B cell (primary cell): ENCODE measurements at regions not wholly inside any gene's neighbourhood (a gene's known extent, or its start where the extent isn't known, plus 50 kb on each side); places are given as distances from the start of the nearest gene placed in this dataset.

ENCODE experiments used
- ATAC-seq: fragments of 200-7000 bp; cut with Tn5 transposase; one replicate; pipeline ENCODE4 v1.10.0; 2021; ENCODE audit warnings: low read depth, mild to moderate bottlenecking, moderate number of reproducible peaks, moderate library complexity
- CTCF ChIA-PET: fragments of 350-600 bp; sonication (Branson Sonifier 250); formaldehyde crosslinking; loops from one replicate; lab custom pipeline; 2021; ENCODE audit warnings: antibody characterized with exemption, inconsistent platforms; lab: Charles Lee
- POLR2A ChIA-PET: fragments of 350-600 bp; sonication (Branson Sonifier 250); formaldehyde crosslinking; loops from one replicate; lab custom pipeline; 2021; ENCODE audit warnings: antibody characterized with exemption; lab: Charles Lee
- DNase-seq: peaks from one replicate; pipeline ENCODE4 v3.0.0; 2013
- H2AFZ ChIP-seq: 2 replicates; pipeline ENCODE4 v1.6.1; 2012; ENCODE audit warnings: mild to moderate bottlenecking, low read depth, low read length; ENCODE audit not compliant: insufficient read depth, poor library complexity, severe bottlenecking
- H3K27ac ChIP-seq, 2 donors: 1 replicate in 1 of 2; 2 replicates in 1 of 2; pipeline ENCODE4 v1.5.1; 2012 to 2013; ENCODE audit warnings: low read length in 2 of 2, mild to moderate bottlenecking in 2 of 2, moderate library complexity in 1 of 2
- H3K27me3 ChIP-seq, 4 experiments: fragments of 200-600 bp in 1 of 4; sonication (generic) in 1 of 4; replicated peaks in 1 of 4; 1 replicate in 2 of 4; 2 replicates in 2 of 4; pipeline versions ENCODE4 v1.6.1 to v1.7.0; 2013 to 2016; ENCODE audit warnings: low read length in 3 of 4, mild to moderate bottlenecking in 2 of 4, mixed read lengths in 1 of 4, moderate library complexity in 1 of 4; ENCODE audit not compliant: insufficient read depth in 4 of 4, control insufficient read depth in 3 of 4; ENCODE audit errors: control extremely low read depth in 1 of 4
- H3K36me3 ChIP-seq, 2 experiments: replicated peaks in 1 of 2; 1 replicate in 1 of 2; 2 replicates in 1 of 2; pipeline versions ENCODE4 v1.6.1 to v1.7.1; 2013; ENCODE audit warnings: low read length in 1 of 2; ENCODE audit not compliant: insufficient read depth in 2 of 2, control insufficient read depth in 1 of 2; ENCODE audit errors: control extremely low read depth in 1 of 2, extremely low read depth in 1 of 2
- H3K4me1 ChIP-seq, 2 donors: fragments of 200-600 bp in 1 of 2; sonication (generic) in 1 of 2; 1 replicate in 1 of 2; 2 replicates in 1 of 2; pipeline versions ENCODE4 v1.5.1 to v1.6.1; 2013 to 2017; ENCODE audit warnings: low read length in 2 of 2; ENCODE audit not compliant: control insufficient read depth in 2 of 2, insufficient read depth in 2 of 2
- H3K4me2 ChIP-seq: replicated peaks from 2 replicates; pipeline ENCODE3; 2012; ENCODE audit warnings: mild to moderate bottlenecking, low read depth, low read length; ENCODE audit not compliant: poor library complexity, severe bottlenecking
- H3K4me3 ChIP-seq, 5 experiments: fragments of 200-600 bp in 1 of 5; sonication (generic) in 1 of 5; 1 replicate in 3 of 5; 2 replicates in 2 of 5; pipeline versions ENCODE4 v1.5.1 to v1.7.0; 2011 to 2016; ENCODE audit warnings: low read length in 4 of 5, mild to moderate bottlenecking in 4 of 5, low read depth in 2 of 5, control low read depth in 1 of 5, moderate library complexity in 1 of 5; ENCODE audit not compliant: insufficient read depth in 1 of 5; ENCODE audit errors: control extremely low read depth in 1 of 5, extremely low read depth in 1 of 5
- H3K79me2 ChIP-seq: fragments of 200-600 bp; sonication (generic); one replicate; pipeline ENCODE4 v1.6.0; 2016; ENCODE audit warnings: low read length; ENCODE audit not compliant: control insufficient read depth, insufficient read depth
- H3K9ac ChIP-seq: fragments of 200-600 bp; sonication (generic); 2 replicates; pipeline ENCODE4 v1.6.1; 2017; ENCODE audit warnings: mild to moderate bottlenecking, low read length, moderate library complexity
- H3K9me3 ChIP-seq, 3 donors: one replicate each; pipeline versions ENCODE4 v1.6.1 to v1.7.1; 2013; ENCODE audit warnings: low read length in 2 of 3; ENCODE audit not compliant: control insufficient read depth in 2 of 3, insufficient read depth in 1 of 3; ENCODE audit errors: control extremely low read depth in 1 of 3
- H4K20me1 ChIP-seq: 2 replicates; pipeline ENCODE4 v1.6.0; 2012; ENCODE audit warnings: mild to moderate bottlenecking, low read length; ENCODE audit not compliant: insufficient read depth, control insufficient read depth, poor library complexity, severe bottlenecking
- H3K27ac Mint-ChIP-seq: one replicate; pipeline ENCODE4 v1.8.0; 2021; ENCODE audit warnings: mixed read lengths
- H3K27me3 Mint-ChIP-seq: one replicate; pipeline ENCODE4 v1.8.0; 2021; ENCODE audit warnings: mixed read lengths
- H3K4me1 Mint-ChIP-seq: one replicate; pipeline ENCODE4 v1.8.0; 2021; ENCODE audit warnings: mixed read lengths
- H3K4me3 Mint-ChIP-seq: one replicate; pipeline ENCODE4 v1.8.0; 2021; ENCODE audit warnings: mixed read lengths
- H3K9me3 Mint-ChIP-seq: one replicate; pipeline ENCODE4 v1.8.0; 2022; ENCODE audit warnings: mixed read lengths; ENCODE audit not compliant: insufficient read depth
- EZH2 ChIP-seq: IDR thresholded peaks from 2 replicates; pipeline ENCODE4 v1.6.1; 2012; ENCODE audit warnings: borderline replicate concordance, low read depth, mild to moderate bottlenecking, moderate library complexity, low read length; ENCODE audit not compliant: insufficient read depth, poor library complexity, severe bottlenecking
- WGBS: methylation state at CpG from one replicate; pipeline ENCODE4 v1.1.5; 2013; ENCODE audit warnings: missing lambda C conversion rate; ENCODE audit not compliant: insufficient coverage; 5-methylcytosine and 5-hydroxymethylcytosine counted together
- intact Hi-C: fragments of 100-400 bp; cut with micrococcal nuclease; formaldehyde crosslinking; loops from one replicate; pipeline ENCODE4 v1.10.0; 2022
- TF ChIP-seq, protein P1 (sequence below): fragments of 200-600 bp; IDR thresholded peaks from one replicate; pipeline ENCODE4 v1.8.0; 2022; ENCODE audit warnings: antibody characterized with exemption, mild to moderate bottlenecking

DNA sequence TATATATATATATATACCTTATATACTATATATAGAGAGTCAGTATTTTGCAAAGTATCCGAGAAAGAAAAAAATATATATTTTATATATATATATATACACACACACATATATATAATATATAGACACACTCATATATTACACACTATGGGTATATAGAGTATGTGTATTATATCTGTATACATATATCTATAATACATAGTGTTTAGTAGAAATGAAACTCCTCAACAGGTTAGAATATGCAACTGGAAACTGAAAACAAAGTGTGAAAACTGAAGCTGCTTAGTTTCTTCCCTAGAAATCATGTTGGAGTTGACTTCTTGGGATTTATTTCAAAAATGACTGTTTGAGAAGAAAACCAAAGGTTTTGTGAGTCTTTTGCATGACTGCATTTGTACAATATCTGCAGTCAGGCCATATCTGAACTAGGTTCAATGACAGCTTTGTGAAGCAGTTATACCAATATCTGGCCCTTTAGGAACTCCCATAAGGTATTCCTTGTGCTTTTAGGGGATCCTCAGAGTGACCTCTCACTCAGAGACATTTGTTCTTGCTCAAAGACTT, 284.1 kb downstream of the CASP12 start:
- no peak for ATAC-seq
- no CpG with 5 or more reads among the region's 1 CpG for WGBS
- intact Hi-C loops: no loop called here

GRCh38 chr11:104610635-104611034, 287.6 kb downstream of the CASP12 start:
- H3K27me3 ChIP-seq: no peaks in the 10 kb centered on the region
- no peak overlapping the region for H3K27ac ChIP-seq
- H3K79me2 ChIP-seq: no peaks in the 10 kb centered on the region
- Mint-ChIP-seq H3K27ac (no peak overlapping the region), H3K4me3 (no peak overlapping the region), H3K27me3 (peaks cover 4% of the 10 kb centered on the region), H3K4me1 (peaks cover 2% of the 10 kb centered on the region), H3K9me3 (no peaks in the 10 kb centered on the region)
- no peaks in the 10 kb centered on the region for H3K4me1 ChIP-seq
- TF ChIP-seq EZH2: no peak
- TF ChIP-seq, protein P1, sequence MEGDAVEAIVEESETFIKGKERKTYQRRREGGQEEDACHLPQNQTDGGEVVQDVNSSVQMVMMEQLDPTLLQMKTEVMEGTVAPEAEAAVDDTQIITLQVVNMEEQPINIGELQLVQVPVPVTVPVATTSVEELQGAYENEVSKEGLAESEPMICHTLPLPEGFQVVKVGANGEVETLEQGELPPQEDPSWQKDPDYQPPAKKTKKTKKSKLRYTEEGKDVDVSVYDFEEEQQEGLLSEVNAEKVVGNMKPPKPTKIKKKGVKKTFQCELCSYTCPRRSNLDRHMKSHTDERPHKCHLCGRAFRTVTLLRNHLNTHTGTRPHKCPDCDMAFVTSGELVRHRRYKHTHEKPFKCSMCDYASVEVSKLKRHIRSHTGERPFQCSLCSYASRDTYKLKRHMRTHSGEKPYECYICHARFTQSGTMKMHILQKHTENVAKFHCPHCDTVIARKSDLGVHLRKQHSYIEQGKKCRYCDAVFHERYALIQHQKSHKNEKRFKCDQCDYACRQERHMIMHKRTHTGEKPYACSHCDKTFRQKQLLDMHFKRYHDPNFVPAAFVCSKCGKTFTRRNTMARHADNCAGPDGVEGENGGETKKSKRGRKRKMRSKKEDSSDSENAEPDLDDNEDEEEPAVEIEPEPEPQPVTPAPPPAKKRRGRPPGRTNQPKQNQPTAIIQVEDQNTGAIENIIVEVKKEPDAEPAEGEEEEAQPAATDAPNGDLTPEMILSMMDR: no peak
- H4K20me1 ChIP-seq: no peaks in the 10 kb centered on the region
- no peak overlapping the region for H2AFZ ChIP-seq
- ChIA-PET POLR2A (no interaction called here), CTCF (interaction anchor here (1.8 kb wide), 1 partner anchor 391 kb away, joined by 7 read pairs; no protein-coding TSS in a partner anchor)
- no peaks in the 10 kb centered on the region for H3K36me3 ChIP-seq
- H3K4me2 ChIP-seq: no peak overlapping the region
- no peaks in the 10 kb centered on the region for H3K9me3 ChIP-seq
- no peak overlapping the region for H3K4me3 ChIP-seq
- no peak overlapping the region for H3K9ac ChIP-seq
- ATAC-seq: no peak
- WGBS: no CpG with 5 or more reads among the region's 3 CpGs
- intact Hi-C loops: no loop called here
- DNase-seq: no peak

More for the DNA sequence above, 284.1 kb downstream of the CASP12 start:
- POLR2A ChIA-PET: no interaction called here
- TF ChIP-seq EZH2: no peak
- TF ChIP-seq, protein P1: no peak
- CTCF ChIA-PET: no interaction called here
- no peak overlapping the region for H3K4me2 ChIP-seq
- H3K4me3 ChIP-seq: no peak overlapping the region
- H3K36me3 ChIP-seq: no peaks in the 10 kb centered on the region
- Mint-ChIP-seq H3K27me3 (peaks cover 12% of the 10 kb centered on the region), H3K27ac (no peak overlapping the region), H3K4me1 (peaks cover 2% of the 10 kb centered on the region), H3K4me3 (no peak overlapping the region), H3K9me3 (no peaks in the 10 kb centered on the region)
- no peak overlapping the region for H3K27ac ChIP-seq
- no peak for DNase-seq
- H3K9ac ChIP-seq: no peak overlapping the region
- no peaks in the 10 kb centered on the region for H3K27me3 ChIP-seq
- no peaks in the 10 kb centered on the region for H3K9me3 ChIP-seq
- no peaks in the 10 kb centered on the region for H3K4me1 ChIP-seq
- no peak overlapping the region for H2AFZ ChIP-seq
- H3K79me2 ChIP-seq: no peaks in the 10 kb centered on the region
- H4K20me1 ChIP-seq: no peaks in the 10 kb centered on the region
